ENCODE measurements at regions not wholly inside any gene's neighbourhood (a gene's known extent, or its start where the extent isn't known, plus 50 kb on each side); places are given as distances from the start of the nearest gene placed in this dataset.

DNA sequence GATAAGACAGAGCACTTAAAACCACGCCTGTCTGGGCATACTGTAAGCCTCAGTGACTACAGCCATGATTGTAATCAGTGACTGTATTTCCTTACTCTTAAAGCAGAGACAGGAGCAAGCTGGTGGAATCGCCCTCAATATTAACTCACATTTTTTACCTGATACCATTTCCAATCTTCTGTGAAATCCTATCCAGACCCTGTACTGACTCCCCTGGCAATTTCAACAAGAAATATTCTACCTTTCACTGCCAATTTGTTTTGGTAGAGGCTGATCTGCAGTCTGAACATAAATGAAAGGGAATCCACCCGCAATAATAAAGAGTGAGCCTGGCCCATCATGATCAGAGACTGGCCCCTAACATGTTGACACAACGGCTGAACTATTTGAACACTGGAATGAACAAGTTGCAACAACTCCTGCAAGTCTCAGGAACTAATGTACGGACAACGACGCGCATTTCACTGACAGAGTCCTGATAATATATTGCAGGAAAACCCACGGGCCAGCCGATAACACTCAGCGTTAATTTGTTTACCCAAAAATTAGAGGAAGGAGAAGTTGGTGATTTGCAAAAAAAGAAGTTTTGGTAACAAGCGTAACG, 195.5 kb upstream of the BTG1 start:
- H3K36me3 ChIP-seq (ENCODE audit: insufficient read depth, low read length, poor library complexity, severe bottlenecking), result no peaks in the 10 kb centered on the region
- intact Hi-C loops (cut with micrococcal nuclease; ENCODE audit: unreplicated experiment), result no loop called here
- no peak overlapping the region for H3K27ac ChIP-seq (ENCODE audit: low read depth, low read length, poor library complexity, severe bottlenecking)

DNA sequence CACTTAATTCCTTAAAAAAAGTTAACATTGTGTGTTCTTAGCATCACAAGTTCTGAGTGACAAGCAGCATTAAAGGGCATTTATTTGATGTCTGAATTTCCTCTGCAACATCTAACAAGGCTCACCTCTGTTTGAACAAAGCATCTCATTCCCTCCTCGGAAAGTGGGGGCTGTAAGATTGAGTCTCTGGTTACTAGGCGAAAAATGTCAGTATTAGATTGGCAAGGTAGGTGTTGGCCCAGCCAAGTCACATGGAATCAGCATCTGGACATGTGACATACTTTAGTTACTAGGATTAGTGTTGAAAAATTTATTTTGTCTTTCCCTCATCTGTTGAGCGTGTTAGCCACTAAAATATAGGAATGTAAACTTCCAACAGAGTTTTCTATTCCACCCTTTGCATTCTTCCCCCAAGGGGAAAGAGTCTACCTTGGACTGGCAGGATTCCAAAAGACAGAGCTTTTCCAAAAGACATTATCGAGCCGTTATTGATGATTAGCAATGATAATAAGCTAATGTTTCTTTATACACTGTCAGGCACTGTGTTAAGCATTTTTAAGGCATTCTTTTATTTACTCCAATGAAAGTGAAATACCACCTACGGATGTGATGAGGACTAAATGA, 194.9 kb upstream of the BTG1 start:
- TF ChIP-seq EZH2 (IDR thresholded peaks at IDR 0.05; ENCODE audit: borderline replicate concordance, low read depth, low read length, poor library complexity, severe bottlenecking), result no peak
- TF ChIP-seq, protein P1, sequence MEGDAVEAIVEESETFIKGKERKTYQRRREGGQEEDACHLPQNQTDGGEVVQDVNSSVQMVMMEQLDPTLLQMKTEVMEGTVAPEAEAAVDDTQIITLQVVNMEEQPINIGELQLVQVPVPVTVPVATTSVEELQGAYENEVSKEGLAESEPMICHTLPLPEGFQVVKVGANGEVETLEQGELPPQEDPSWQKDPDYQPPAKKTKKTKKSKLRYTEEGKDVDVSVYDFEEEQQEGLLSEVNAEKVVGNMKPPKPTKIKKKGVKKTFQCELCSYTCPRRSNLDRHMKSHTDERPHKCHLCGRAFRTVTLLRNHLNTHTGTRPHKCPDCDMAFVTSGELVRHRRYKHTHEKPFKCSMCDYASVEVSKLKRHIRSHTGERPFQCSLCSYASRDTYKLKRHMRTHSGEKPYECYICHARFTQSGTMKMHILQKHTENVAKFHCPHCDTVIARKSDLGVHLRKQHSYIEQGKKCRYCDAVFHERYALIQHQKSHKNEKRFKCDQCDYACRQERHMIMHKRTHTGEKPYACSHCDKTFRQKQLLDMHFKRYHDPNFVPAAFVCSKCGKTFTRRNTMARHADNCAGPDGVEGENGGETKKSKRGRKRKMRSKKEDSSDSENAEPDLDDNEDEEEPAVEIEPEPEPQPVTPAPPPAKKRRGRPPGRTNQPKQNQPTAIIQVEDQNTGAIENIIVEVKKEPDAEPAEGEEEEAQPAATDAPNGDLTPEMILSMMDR (conservative IDR thresholded peaks at IDR 0.05; ENCODE audit: low read depth, low read length), result no peak
- DNase-seq (ENCODE audit: low spot score), result no peak
- Histone ChIP-seq H3K36me3 (ENCODE audit: insufficient read depth, low read length, poor library complexity, severe bottlenecking) (no peaks in the 10 kb centered on the region), H3K27me3 (replicated peaks; ENCODE audit: insufficient read depth, low read depth, low read length, poor library complexity) (no peaks in the 10 kb centered on the region), H3K4me3 (ENCODE audit: low read depth, low read length, poor library complexity, severe bottlenecking) (no peak overlapping the region), H3K27ac (ENCODE audit: low read depth, low read length, poor library complexity, severe bottlenecking) (no peak overlapping the region), H3K9me3 (ENCODE audit: low read depth, low read length, poor library complexity, severe bottlenecking) (no peaks in the 10 kb centered on the region), H3K4me1 (ENCODE audit: insufficient read depth, low read length, poor library complexity, severe bottlenecking) (no peaks in the 10 kb centered on the region)
- no TSS peak for BruUV-seq (replicated peaks)
- ChIA-PET CTCF (no interaction called here), POLR2A (ENCODE audit: low non-redundant PET) (no interaction called here)
- intact Hi-C loops (cut with micrococcal nuclease; ENCODE audit: unreplicated experiment), result no loop called here

More for the DNA sequence above, 195.5 kb upstream of the BTG1 start:
- BruUV-seq (replicated peaks), result no TSS peak
- no peaks in the 10 kb centered on the region for H3K9me3 ChIP-seq (ENCODE audit: low read depth, low read length, poor library complexity, severe bottlenecking)
- DNase-seq (ENCODE audit: low spot score), result no peak
- TF ChIP-seq, protein P1 (conservative IDR thresholded peaks at IDR 0.05; ENCODE audit: low read depth, low read length), result no peak
- no peak for TF ChIP-seq EZH2 (IDR thresholded peaks at IDR 0.05; ENCODE audit: borderline replicate concordance, low read depth, low read length, poor library complexity, severe bottlenecking)
- no peak overlapping the region for H3K4me3 ChIP-seq (ENCODE audit: low read depth, low read length, poor library complexity, severe bottlenecking)
- no peaks in the 10 kb centered on the region for H3K27me3 ChIP-seq (replicated peaks; ENCODE audit: insufficient read depth, low read depth, low read length, poor library complexity)
- ChIA-PET POLR2A (ENCODE audit: low non-redundant PET) (no interaction called here), CTCF (no interaction called here)
- H3K4me1 ChIP-seq (ENCODE audit: insufficient read depth, low read length, poor library complexity, severe bottlenecking), result no peaks in the 10 kb centered on the region

DNA sequence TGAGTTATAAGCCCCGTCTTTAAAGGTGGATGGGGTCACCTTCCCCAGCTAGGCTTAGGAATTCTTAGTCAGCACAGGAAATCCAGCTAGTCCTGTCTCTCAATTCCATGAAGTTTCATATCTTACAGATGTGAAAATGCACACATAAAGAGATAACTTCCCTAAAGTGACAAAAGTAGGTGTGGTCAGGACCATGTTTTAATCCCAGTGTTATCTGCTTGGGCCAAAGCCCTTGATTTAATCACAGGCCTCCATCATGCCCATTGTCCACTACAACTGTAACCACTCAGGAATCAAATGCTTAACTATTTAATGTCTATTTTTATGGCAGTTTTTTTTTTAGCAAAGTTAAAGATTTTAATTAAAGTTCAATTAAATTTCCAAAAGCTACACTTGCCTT, 194.4 kb upstream of the BTG1 start:
- no peaks in the 10 kb centered on the region for H3K27me3 ChIP-seq (replicated peaks; ENCODE audit: insufficient read depth, low read depth, low read length, poor library complexity)
- no peak for DNase-seq (ENCODE audit: low spot score)
- no peak overlapping the region for H3K4me3 ChIP-seq (ENCODE audit: low read depth, low read length, poor library complexity, severe bottlenecking)
- TF ChIP-seq, protein P1 (conservative IDR thresholded peaks at IDR 0.05; ENCODE audit: low read depth, low read length), result no peak
- TF ChIP-seq EZH2 (IDR thresholded peaks at IDR 0.05; ENCODE audit: borderline replicate concordance, low read depth, low read length, poor library complexity, severe bottlenecking), result no peak
- ChIA-PET CTCF (no interaction called here), POLR2A (ENCODE audit: low non-redundant PET) (no interaction called here)
- H3K36me3 ChIP-seq (ENCODE audit: insufficient read depth, low read length, poor library complexity, severe bottlenecking), result no peaks in the 10 kb centered on the region
- no peaks in the 10 kb centered on the region for H3K9me3 ChIP-seq (ENCODE audit: low read depth, low read length, poor library complexity, severe bottlenecking)
- no peaks in the 10 kb centered on the region for H3K4me1 ChIP-seq (ENCODE audit: insufficient read depth, low read length, poor library complexity, severe bottlenecking)
- no TSS peak for BruUV-seq (replicated peaks)
- intact Hi-C loops (cut with micrococcal nuclease; ENCODE audit: unreplicated experiment), result no loop called here
- H3K27ac ChIP-seq (ENCODE audit: low read depth, low read length, poor library complexity, severe bottlenecking), result no peak overlapping the region

Measured in A673 (cell line).